ENCODE measurements at regions not wholly inside any gene's neighbourhood (a gene's known extent, or its start where the extent isn't known, plus 50 kb on each side); places are given as distances from the start of the nearest gene placed in this dataset.

GRCh38 chr11:28924004-28924403, 815.8 kb downstream of the METTL15 start:
- no peaks in the 10 kb centered on the region for H3K79me2 ChIP-seq (ENCODE audit: control insufficient read depth, insufficient read depth, low read length, poor library complexity)
- H2BK12ac ChIP-seq (ENCODE audit: low read length): no peak overlapping the region
- H3K4me3 ChIP-seq (ENCODE audit: low read depth, low read length): no peak overlapping the region
- H3K36me3 ChIP-seq (ENCODE audit: control insufficient read depth in 1 of 2, insufficient read depth in 2 of 2, low read length in 2 of 2): no peaks in the 10 kb centered on the region
- no peak overlapping the region for H2AFZ ChIP-seq (ENCODE audit: insufficient read depth, low read length, poor library complexity)
- no peak overlapping the region for H2BK120ac ChIP-seq (ENCODE audit: insufficient read depth, low read length, poor library complexity)
- H3K18ac ChIP-seq (ENCODE audit: low read length): no peak overlapping the region
- no peak overlapping the region for H3K27ac ChIP-seq (ENCODE audit: low read depth, low read length)
- H3K4me1 ChIP-seq (ENCODE audit: control insufficient read depth in 1 of 2, insufficient read depth in 2 of 2, low read length in 2 of 2): no peaks in the 10 kb centered on the region
- no peaks in the 10 kb centered on the region for H3K79me1 ChIP-seq (ENCODE audit: low read length)
- H2BK5ac ChIP-seq (ENCODE audit: low read depth, low read length, poor library complexity): no peak overlapping the region
- no peak overlapping the region for H3K23ac ChIP-seq (ENCODE audit: low read length)
- H3K27me3 ChIP-seq (ENCODE audit: insufficient read depth, low read length): no peaks in the 10 kb centered on the region
- no peak overlapping the region for H3K9ac ChIP-seq (ENCODE audit: low read length)
- H3K14ac ChIP-seq (ENCODE audit: low read length): no peak overlapping the region
- no peak overlapping the region for H3K4me2 ChIP-seq (ENCODE audit: low read length)
- no peak overlapping the region for H4K8ac ChIP-seq (ENCODE audit: low read depth, low read length)
- no peak overlapping the region for H3K4ac ChIP-seq (ENCODE audit: low read depth, low read length)
- H2AK5ac ChIP-seq (ENCODE audit: low read length): no peak overlapping the region
- no peak overlapping the region for H4K12ac ChIP-seq (ENCODE audit: low read depth, low read length)
- H3K9me3 ChIP-seq (ENCODE audit: insufficient read depth, low read depth, low read length): no peaks in the 10 kb centered on the region
- no CpG with 5 or more reads among the region's 2 CpGs for WGBS (ENCODE audit: extremely low coverage, insufficient coverage, insufficient read length)
- no peak overlapping the region for H4K91ac ChIP-seq (ENCODE audit: low read depth, low read length)
- no peak for DNase-seq

- no peak overlapping the region for H3K14ac ChIP-seq (ENCODE audit: low read length)
- no peak overlapping the region for H4K12ac ChIP-seq (ENCODE audit: low read depth, low read length)
- no peak overlapping the region for H3K4ac ChIP-seq (ENCODE audit: low read depth, low read length)
- H4K8ac ChIP-seq (ENCODE audit: low read depth, low read length): no peak overlapping the region
- no peaks in the 10 kb centered on the region for H3K4me1 ChIP-seq (ENCODE audit: control insufficient read depth in 1 of 2, insufficient read depth in 2 of 2, low read length in 2 of 2)
- no peak overlapping the region for H3K18ac ChIP-seq (ENCODE audit: low read length)
- WGBS (ENCODE audit: extremely low coverage, insufficient coverage, insufficient read length): no CpG with 5 or more reads among the region's 2 CpGs
- H3K27me3 ChIP-seq (ENCODE audit: insufficient read depth, low read length): no peaks in the 10 kb centered on the region
- no peak overlapping the region for H2BK12ac ChIP-seq (ENCODE audit: low read length)
- H4K91ac ChIP-seq (ENCODE audit: low read depth, low read length): no peak overlapping the region
- no peaks in the 10 kb centered on the region for H3K9me3 ChIP-seq (ENCODE audit: insufficient read depth, low read depth, low read length)
- H3K79me1 ChIP-seq (ENCODE audit: low read length): no peaks in the 10 kb centered on the region
- H2BK5ac ChIP-seq (ENCODE audit: low read depth, low read length, poor library complexity): no peak overlapping the region
- H3K9ac ChIP-seq (ENCODE audit: low read length): no peak overlapping the region
- H2AFZ ChIP-seq (ENCODE audit: insufficient read depth, low read length, poor library complexity): no peak overlapping the region
- H2AK5ac ChIP-seq (ENCODE audit: low read length): no peak overlapping the region
- no peaks in the 10 kb centered on the region for H3K36me3 ChIP-seq (ENCODE audit: control insufficient read depth in 1 of 2, insufficient read depth in 2 of 2, low read length in 2 of 2)
- H3K27ac ChIP-seq (ENCODE audit: low read depth, low read length): no peak overlapping the region
- no peak overlapping the region for H2BK120ac ChIP-seq (ENCODE audit: insufficient read depth, low read length, poor library complexity)
- H3K4me3 ChIP-seq (ENCODE audit: low read depth, low read length): no peak overlapping the region
- H3K4me2 ChIP-seq (ENCODE audit: low read length): no peak overlapping the region
- no peaks in the 10 kb centered on the region for H3K79me2 ChIP-seq (ENCODE audit: control insufficient read depth, insufficient read depth, low read length, poor library complexity)
- no peak for DNase-seq
- H3K23ac ChIP-seq (ENCODE audit: low read length): no peak overlapping the region
Observed at GRCh38 chr11:28922386-28922981, 814.3 kb downstream of the METTL15 start.

- H3K9ac ChIP-seq (ENCODE audit: low read length): no peak overlapping the region
- H2AK5ac ChIP-seq (ENCODE audit: low read length): no peak overlapping the region
- no CpG with 5 or more reads among the region's 5 CpGs for WGBS (ENCODE audit: extremely low coverage, insufficient coverage, insufficient read length)
- no peaks in the 10 kb centered on the region for H3K27me3 ChIP-seq (ENCODE audit: insufficient read depth, low read length)
- no peaks in the 10 kb centered on the region for H3K9me3 ChIP-seq (ENCODE audit: insufficient read depth, low read depth, low read length)
- no peaks in the 10 kb centered on the region for H3K79me2 ChIP-seq (ENCODE audit: control insufficient read depth, insufficient read depth, low read length, poor library complexity)
- no peak overlapping the region for H3K23ac ChIP-seq (ENCODE audit: low read length)
- no peak overlapping the region for H3K27ac ChIP-seq (ENCODE audit: low read depth, low read length)
- H3K4me1 ChIP-seq (ENCODE audit: control insufficient read depth in 1 of 2, insufficient read depth in 2 of 2, low read length in 2 of 2): no peaks in the 10 kb centered on the region
- H3K18ac ChIP-seq (ENCODE audit: low read length): no peak overlapping the region
- no peak overlapping the region for H4K8ac ChIP-seq (ENCODE audit: low read depth, low read length)
- no peaks in the 10 kb centered on the region for H3K79me1 ChIP-seq (ENCODE audit: low read length)
- H2BK120ac ChIP-seq (ENCODE audit: insufficient read depth, low read length, poor library complexity): no peak overlapping the region
- no peak overlapping the region for H3K4me2 ChIP-seq (ENCODE audit: low read length)
- H2AFZ ChIP-seq (ENCODE audit: insufficient read depth, low read length, poor library complexity): no peak overlapping the region
- no peak overlapping the region for H3K14ac ChIP-seq (ENCODE audit: low read length)
- H2BK5ac ChIP-seq (ENCODE audit: low read depth, low read length, poor library complexity): no peak overlapping the region
- no peaks in the 10 kb centered on the region for H3K36me3 ChIP-seq (ENCODE audit: control insufficient read depth in 1 of 2, insufficient read depth in 2 of 2, low read length in 2 of 2)
- DNase-seq: no peak
- H3K4me3 ChIP-seq (ENCODE audit: low read depth, low read length): no peak overlapping the region
- H3K4ac ChIP-seq (ENCODE audit: low read depth, low read length): no peak overlapping the region
- H4K12ac ChIP-seq (ENCODE audit: low read depth, low read length): no peak overlapping the region
- no peak overlapping the region for H2BK12ac ChIP-seq (ENCODE audit: low read length)
- H4K91ac ChIP-seq (ENCODE audit: low read depth, low read length): no peak overlapping the region
Observed at GRCh38 chr11:28919194-28919593, 811.0 kb downstream of the METTL15 start.

GRCh38 chr11:28913883-28914282, 805.7 kb downstream of the METTL15 start:
- Histone ChIP-seq H3K4me3 (ENCODE audit: low read depth, low read length) (no peak overlapping the region), H3K4me2 (ENCODE audit: low read length) (no peak overlapping the region), H3K9me3 (ENCODE audit: insufficient read depth, low read depth, low read length) (no peaks in the 10 kb centered on the region), H2BK12ac (ENCODE audit: low read length) (no peak overlapping the region), H4K12ac (ENCODE audit: low read depth, low read length) (no peak overlapping the region), H4K91ac (ENCODE audit: low read depth, low read length) (no peak overlapping the region), H2AFZ (ENCODE audit: insufficient read depth, low read length, poor library complexity) (no peak overlapping the region), H3K27ac (ENCODE audit: low read depth, low read length) (no peak overlapping the region), H2AK5ac (ENCODE audit: low read length) (no peak overlapping the region), H3K23ac (ENCODE audit: low read length) (no peak overlapping the region), H3K79me1 (ENCODE audit: low read length) (no peaks in the 10 kb centered on the region), H3K4ac (ENCODE audit: low read depth, low read length) (no peak overlapping the region), H4K8ac (ENCODE audit: low read depth, low read length) (no peak overlapping the region), H3K27me3 (ENCODE audit: insufficient read depth, low read length) (no peaks in the 10 kb centered on the region), H3K14ac (ENCODE audit: low read length) (no peak overlapping the region), H2BK5ac (ENCODE audit: low read depth, low read length, poor library complexity) (no peak overlapping the region), H3K18ac (ENCODE audit: low read length) (no peak overlapping the region), H2BK120ac (ENCODE audit: insufficient read depth, low read length, poor library complexity) (no peak overlapping the region), H3K4me1 (ENCODE audit: control insufficient read depth in 1 of 2, insufficient read depth in 2 of 2, low read length in 2 of 2) (no peaks in the 10 kb centered on the region), H3K9ac (ENCODE audit: low read length) (no peak overlapping the region), H3K79me2 (ENCODE audit: control insufficient read depth, insufficient read depth, low read length, poor library complexity) (no peaks in the 10 kb centered on the region), H3K36me3 (ENCODE audit: control insufficient read depth in 1 of 2, insufficient read depth in 2 of 2, low read length in 2 of 2) (no peaks in the 10 kb centered on the region)
- DNase-seq: no peak

Measured in trophoblast cell (in vitro differentiated cells and primary cell).